ENCODE measurements at regions not wholly inside any gene's neighbourhood (a gene's known extent, or its start where the extent isn't known, plus 50 kb on each side); places are given as distances from the start of the nearest gene placed in this dataset.
"Not testable (repeated sequence)": the region's sequence is repeated elsewhere in the genome, so short reads cannot be mapped to it uniquely, and the experiment has no call there.

DNA sequence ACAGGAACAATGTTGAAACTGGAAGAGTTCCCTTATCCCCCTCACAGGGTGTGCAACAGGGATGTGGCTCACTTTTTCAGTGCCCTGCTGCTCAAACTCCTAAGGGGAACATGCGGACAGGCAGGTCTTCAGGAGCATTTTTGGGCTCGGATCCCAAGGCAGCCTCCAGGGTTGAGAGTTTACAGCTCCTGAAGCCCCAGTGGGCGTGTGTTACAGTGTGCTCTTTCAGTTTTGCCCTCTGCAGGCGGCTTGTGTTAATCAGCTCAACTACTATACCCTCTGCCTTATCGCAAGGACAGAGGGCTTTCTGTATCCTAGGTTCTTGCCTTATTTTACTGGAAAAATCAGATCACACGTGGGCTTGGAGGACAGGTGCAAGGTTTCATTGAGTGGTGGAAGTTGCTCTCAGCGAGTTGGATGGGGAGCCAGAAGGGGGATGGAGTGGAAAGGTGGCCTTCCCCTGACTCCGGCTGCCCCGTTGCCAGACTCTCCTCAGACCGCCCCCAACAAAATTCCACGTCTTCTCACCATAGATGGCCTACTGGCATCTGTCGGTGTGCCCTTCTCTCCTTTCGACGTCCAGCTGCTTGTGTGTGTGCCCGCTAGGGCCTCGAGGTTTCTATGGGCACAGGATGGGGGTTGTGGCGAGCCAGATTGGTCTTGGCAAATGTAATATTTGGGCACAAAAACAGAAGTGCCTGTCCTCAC, 541.9 kb downstream of the TMX3 start:
- H3K36me3 Mint-ChIP-seq (ENCODE audit: unreplicated experiment), result no peaks in the 10 kb centered on the region
- no peaks in the 10 kb centered on the region for H3K27me3 Mint-ChIP-seq (ENCODE audit: unreplicated experiment)
- H3K27ac Mint-ChIP-seq (ENCODE audit: unreplicated experiment), result no peak overlapping the region
- no peak overlapping the region for H3K4me3 Mint-ChIP-seq (ENCODE audit: unreplicated experiment)
- H3K4me1 Mint-ChIP-seq (ENCODE audit: unreplicated experiment), result peaks cover under 1% of the 10 kb centered on the region
- TF ChIP-seq, protein P1, sequence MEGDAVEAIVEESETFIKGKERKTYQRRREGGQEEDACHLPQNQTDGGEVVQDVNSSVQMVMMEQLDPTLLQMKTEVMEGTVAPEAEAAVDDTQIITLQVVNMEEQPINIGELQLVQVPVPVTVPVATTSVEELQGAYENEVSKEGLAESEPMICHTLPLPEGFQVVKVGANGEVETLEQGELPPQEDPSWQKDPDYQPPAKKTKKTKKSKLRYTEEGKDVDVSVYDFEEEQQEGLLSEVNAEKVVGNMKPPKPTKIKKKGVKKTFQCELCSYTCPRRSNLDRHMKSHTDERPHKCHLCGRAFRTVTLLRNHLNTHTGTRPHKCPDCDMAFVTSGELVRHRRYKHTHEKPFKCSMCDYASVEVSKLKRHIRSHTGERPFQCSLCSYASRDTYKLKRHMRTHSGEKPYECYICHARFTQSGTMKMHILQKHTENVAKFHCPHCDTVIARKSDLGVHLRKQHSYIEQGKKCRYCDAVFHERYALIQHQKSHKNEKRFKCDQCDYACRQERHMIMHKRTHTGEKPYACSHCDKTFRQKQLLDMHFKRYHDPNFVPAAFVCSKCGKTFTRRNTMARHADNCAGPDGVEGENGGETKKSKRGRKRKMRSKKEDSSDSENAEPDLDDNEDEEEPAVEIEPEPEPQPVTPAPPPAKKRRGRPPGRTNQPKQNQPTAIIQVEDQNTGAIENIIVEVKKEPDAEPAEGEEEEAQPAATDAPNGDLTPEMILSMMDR (IDR thresholded peaks at IDR 0.05), result no peak
- no peak for DNase-seq (ENCODE audit: extremely low spot score, unreplicated experiment)
- peaks cover 12% of the 10 kb centered on the region for H3K9me3 Mint-ChIP-seq (ENCODE audit: unreplicated experiment)

DNA sequence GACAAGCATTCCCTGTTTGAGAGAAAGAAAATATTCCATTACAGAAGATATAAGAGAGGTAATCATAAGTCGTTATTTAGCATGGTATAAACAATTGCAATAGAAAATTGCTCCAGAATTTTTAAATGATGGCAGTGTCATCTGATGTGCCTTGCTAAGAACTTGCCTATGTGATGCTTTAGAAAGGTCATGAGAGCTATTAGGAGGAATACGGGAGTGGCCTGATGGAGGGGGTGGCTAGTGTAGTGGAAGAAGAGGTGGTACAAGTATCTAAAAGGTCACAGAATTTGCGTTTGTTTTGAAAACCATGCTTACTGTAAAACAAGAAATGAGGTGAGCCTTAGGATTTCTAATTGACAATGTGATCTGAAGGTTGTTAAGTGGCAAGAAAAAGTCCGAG, 550.0 kb downstream of the TMX3 start:
- DNase-seq (ENCODE audit: extremely low spot score, unreplicated experiment), result no peak
- Mint-ChIP-seq H3K27me3 (ENCODE audit: unreplicated experiment) (no peaks in the 10 kb centered on the region), H3K9me3 (ENCODE audit: unreplicated experiment) (peaks cover 1% of the 10 kb centered on the region), H3K27ac (ENCODE audit: unreplicated experiment) (no peak overlapping the region), H3K36me3 (ENCODE audit: unreplicated experiment) (peaks cover under 1% of the 10 kb centered on the region), H3K4me1 (ENCODE audit: unreplicated experiment) (peaks cover 9% of the 10 kb centered on the region), H3K4me3 (ENCODE audit: unreplicated experiment) (no peak overlapping the region)
- TF ChIP-seq, protein P1 (IDR thresholded peaks at IDR 0.05), result no peak

DNA sequence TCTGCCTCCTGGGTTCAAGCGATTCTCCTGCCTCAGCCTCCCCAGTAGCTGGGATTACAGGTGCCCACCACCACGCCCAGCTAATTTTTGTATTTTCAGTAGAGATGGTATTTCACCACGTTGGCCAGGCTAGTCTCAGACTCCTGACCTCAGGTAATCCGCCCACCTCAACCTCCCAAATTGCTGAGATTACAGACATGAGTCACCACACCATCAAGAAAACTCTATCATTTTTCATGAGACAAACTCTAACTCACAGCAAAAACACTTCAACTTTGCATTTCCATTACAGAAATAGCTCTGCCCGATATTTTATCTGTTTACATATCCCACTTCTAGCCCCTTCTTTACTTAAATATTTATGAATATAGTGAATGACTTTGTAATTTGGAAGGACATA, 561.1 kb downstream of the TMX3 start:
- H3K4me1 Mint-ChIP-seq (ENCODE audit: unreplicated experiment); DNase-seq (ENCODE audit: extremely low spot score, unreplicated experiment); H3K4me3 Mint-ChIP-seq (ENCODE audit: unreplicated experiment); H3K27ac Mint-ChIP-seq (ENCODE audit: unreplicated experiment); H3K36me3 Mint-ChIP-seq (ENCODE audit: unreplicated experiment); H3K27me3 Mint-ChIP-seq (ENCODE audit: unreplicated experiment): not testable (repeated sequence)
- peaks cover 23% of the 10 kb centered on the region for H3K9me3 Mint-ChIP-seq (ENCODE audit: unreplicated experiment)

DNA sequence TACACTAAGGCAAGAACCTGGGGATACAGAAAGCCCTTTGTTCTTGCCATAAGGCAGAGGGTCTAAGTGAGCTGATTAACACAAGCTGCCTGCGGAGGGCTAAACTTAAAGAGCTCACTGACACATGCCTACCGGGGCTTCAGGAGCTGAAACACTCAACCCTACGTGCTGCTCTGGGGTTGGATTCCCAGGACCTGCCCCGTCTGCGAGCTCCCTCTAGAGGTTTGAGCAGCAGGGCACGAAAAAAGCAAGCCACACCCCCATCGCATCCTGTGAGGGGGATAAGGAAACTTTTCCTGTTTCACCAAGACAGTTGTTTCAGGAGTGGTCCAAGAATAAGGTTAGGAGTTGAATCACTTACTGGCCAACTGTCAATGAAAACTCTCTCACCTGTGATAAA, 562.1 kb downstream of the TMX3 start:
- DNase-seq (ENCODE audit: extremely low spot score, unreplicated experiment), result no peak
- Mint-ChIP-seq H3K4me3 (ENCODE audit: unreplicated experiment) (no peak overlapping the region), H3K4me1 (ENCODE audit: unreplicated experiment) (peaks cover 6% of the 10 kb centered on the region), H3K27me3 (ENCODE audit: unreplicated experiment) (no peaks in the 10 kb centered on the region), H3K9me3 (ENCODE audit: unreplicated experiment) (peaks cover 18% of the 10 kb centered on the region), H3K36me3 (ENCODE audit: unreplicated experiment) (peaks cover 5% of the 10 kb centered on the region), H3K27ac (ENCODE audit: unreplicated experiment) (no peak overlapping the region)
- TF ChIP-seq, protein P1 (IDR thresholded peaks at IDR 0.05), result no peak

DNA sequence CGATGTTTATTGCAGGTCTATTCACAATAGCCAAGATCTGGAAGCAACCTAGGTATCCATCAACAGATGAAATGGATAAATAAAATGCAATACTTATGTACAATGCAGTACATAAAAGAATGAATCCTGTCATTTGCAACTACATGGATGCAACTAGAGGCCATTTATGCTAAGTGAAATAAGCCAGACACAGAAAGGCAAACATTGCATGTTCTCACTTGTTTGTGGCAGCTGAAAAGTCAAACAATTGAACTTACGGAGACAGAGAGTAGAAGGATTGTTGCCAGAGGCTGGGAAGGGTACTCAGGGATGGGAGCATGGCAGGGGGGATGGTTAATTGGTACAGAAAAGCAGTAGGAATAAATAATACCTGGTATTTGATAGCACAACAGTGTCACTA, 563.9 kb downstream of the TMX3 start:
- no peak for DNase-seq (ENCODE audit: extremely low spot score, unreplicated experiment)
- TF ChIP-seq, protein P1 (IDR thresholded peaks at IDR 0.05), result no peak
- H3K27me3 Mint-ChIP-seq (ENCODE audit: unreplicated experiment), result no peaks in the 10 kb centered on the region
- no peak overlapping the region for H3K4me3 Mint-ChIP-seq (ENCODE audit: unreplicated experiment)
- no peaks in the 10 kb centered on the region for H3K36me3 Mint-ChIP-seq (ENCODE audit: unreplicated experiment)
- peaks cover 8% of the 10 kb centered on the region for H3K4me1 Mint-ChIP-seq (ENCODE audit: unreplicated experiment)
- no peak overlapping the region for H3K27ac Mint-ChIP-seq (ENCODE audit: unreplicated experiment)
- peaks cover 6% of the 10 kb centered on the region for H3K9me3 Mint-ChIP-seq (ENCODE audit: unreplicated experiment)
